ENCODE measurements at regions not wholly inside any gene's neighbourhood (a gene's known extent, or its start where the extent isn't known, plus 50 kb on each side); places are given as distances from the start of the nearest gene placed in this dataset.

DNA sequence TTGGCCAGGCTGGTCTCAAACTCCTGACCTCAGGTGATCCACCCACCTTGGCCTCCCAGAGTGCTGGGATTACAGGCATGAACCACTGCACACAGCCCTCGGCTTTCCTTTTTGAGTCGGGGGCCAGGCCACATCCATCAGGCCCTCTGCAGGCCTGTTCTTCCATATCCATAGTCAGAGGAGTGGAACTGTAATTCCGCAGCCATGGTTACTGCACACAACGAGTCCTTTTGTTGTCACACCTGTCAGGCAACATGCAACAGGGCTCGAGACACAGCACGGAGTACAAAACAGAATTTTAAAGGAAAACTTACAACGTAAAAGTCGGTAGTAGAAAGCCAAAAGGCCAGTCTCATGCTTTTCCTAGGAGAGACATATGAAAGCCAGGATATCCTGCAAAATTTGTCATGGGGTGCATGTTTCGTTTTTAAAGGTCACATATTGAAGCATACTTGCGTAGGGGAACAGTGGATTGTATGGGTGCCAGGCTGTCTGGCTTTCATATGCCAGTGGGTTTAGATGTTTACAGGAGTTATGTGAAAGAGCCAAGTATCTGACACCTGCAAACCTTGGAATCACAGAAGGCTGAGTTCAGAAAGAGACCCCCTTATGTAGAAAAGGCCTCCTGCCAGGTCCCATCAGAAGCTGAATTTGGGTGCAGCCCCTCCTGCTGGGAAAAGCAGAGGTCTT, 63.2 kb upstream of the LPP start:
- in situ Hi-C loops (cut with MboI) (no loop called here), intact Hi-C loops (cut with micrococcal nuclease; ENCODE audit: unreplicated experiment) (no loop called here)
- H4K20me1 ChIP-seq (ENCODE audit: control insufficient read depth, insufficient read depth): no peaks in the 10 kb centered on the region
- no peak overlapping the region for H3K9ac ChIP-seq (ENCODE audit: control insufficient read depth, insufficient read depth, low read length)
- no TSS peak for BruUV-seq (replicated peaks)
- ATAC-seq (no peak), DNase-seq (ENCODE audit: low read depth, low spot score) (no peak), FAIRE-seq (no peak)
- SMC1A ChIA-PET (ENCODE audit: uncharacterized antibody, unreplicated experiment): no interaction called here
- no peaks in the 10 kb centered on the region for H3K36me3 ChIP-seq (ENCODE audit: control insufficient read depth in 2 of 2, insufficient read depth in 2 of 2, low read length in 1 of 2)
- WGBS (ENCODE audit: insufficient coverage, insufficient replicate concordance, low lambda C conversion rate, missing lambda C conversion rate): 51% methylated on average over 10 of the region's 10 CpGs
- H3K4me1 ChIP-seq (ENCODE audit: control insufficient read depth, insufficient read depth, low read length): no peaks in the 10 kb centered on the region
- CTCF ChIA-PET: no interaction called here
- H3K9me3 ChIP-seq (replicated peaks; ENCODE audit: control insufficient read depth, insufficient read depth, low read length): no peaks in the 10 kb centered on the region
- peaks cover 3 to 10% of the 10 kb centered on the region in 2 experiments for H3K27me3 ChIP-seq (replicated peaks in 1 of 2; ENCODE audit: control insufficient read depth in 2 of 2, insufficient read depth in 2 of 2, low read length in 1 of 2)
- H3K79me2 ChIP-seq (ENCODE audit: control insufficient read depth, insufficient read depth, low read length): no peaks in the 10 kb centered on the region
- H2AFZ ChIP-seq (ENCODE audit: control insufficient read depth, low read depth, low read length): no peak overlapping the region
- RAD21 ChIA-PET (ENCODE audit: unreplicated experiment): no interaction called here
- no peak overlapping the region for H3K27ac ChIP-seq (ENCODE audit: control insufficient read depth, insufficient read depth)
- no peak overlapping the region for H3K4me3 ChIP-seq
- no peak overlapping the region for H3K4me2 ChIP-seq (ENCODE audit: control insufficient read depth, insufficient read depth)
- POLR2A ChIA-PET: no interaction called here
- TF ChIP-seq BCL3 (IDR thresholded peaks at IDR 0.05; ENCODE audit: borderline replicate concordance, insufficient read depth, low read depth, low read length, poor library complexity, severe bottlenecking): no peak
- no peak for TF ChIP-seq YY1 (IDR thresholded peaks at IDR 0.05; ENCODE audit: low read depth, low read length)
- no peak for TF ChIP-seq CUX1 (IDR thresholded peaks at IDR 0.05; ENCODE audit: insufficient replicate concordance, low read depth, low read length)
- no peak for TF ChIP-seq RAD21 (IDR thresholded peaks at IDR 0.05; ENCODE audit: insufficient read depth, low read depth, low read length)
- TF ChIP-seq WRNIP1 (IDR thresholded peaks at IDR 0.05; ENCODE audit: borderline replicate concordance, low read depth, low read length): no peak
- TF ChIP-seq NBN (IDR thresholded peaks at IDR 0.05): no peak
- TF ChIP-seq SKIL (IDR thresholded peaks at IDR 0.05; ENCODE audit: low read depth, poor library complexity, severe bottlenecking): no peak
- TF ChIP-seq PAX8 (IDR thresholded peaks at IDR 0.05): no peak
- no peak for TF ChIP-seq CEBPZ (IDR thresholded peaks at IDR 0.05; ENCODE audit: low read depth, low read length)
- TF ChIP-seq JUND (IDR thresholded peaks at IDR 0.05; ENCODE audit: low read depth, low read length): no peak
- no peak for TF ChIP-seq KLF5 (IDR thresholded peaks at IDR 0.05; ENCODE audit: partially characterized antibody)
- no peak for TF ChIP-seq CHD2 (IDR thresholded peaks at IDR 0.05; ENCODE audit: borderline replicate concordance, low read depth, low read length)
